ENCODE measurements at regions not wholly inside any gene's neighbourhood (a gene's known extent, or its start where the extent isn't known, plus 50 kb on each side); places are given as distances from the start of the nearest gene placed in this dataset.

DNA sequence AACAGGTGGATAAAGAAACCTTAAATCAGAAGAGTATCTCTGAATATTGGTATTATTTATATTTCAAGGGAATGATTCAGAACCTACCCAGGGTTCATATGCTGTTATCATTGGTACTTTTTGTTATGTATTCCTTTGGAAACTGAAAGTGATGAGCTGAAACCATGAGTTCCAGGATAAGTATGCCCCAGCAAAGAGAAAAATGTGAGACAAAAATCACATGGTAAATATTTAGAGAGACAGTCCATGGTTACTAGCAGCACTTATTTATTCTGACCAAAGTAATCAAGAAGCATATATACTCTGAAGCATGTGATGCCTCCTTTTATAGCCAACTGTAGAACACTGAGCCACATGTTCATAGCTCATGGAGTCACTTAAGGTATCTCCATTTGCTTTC lies 277.7 kb downstream of the ARAP2 start:
- H3K27me3 Mint-ChIP-seq (ENCODE audit: low read depth) = no peaks in the 10 kb centered on the region
- H3K4me1 ChIP-seq (ENCODE audit: insufficient read depth, low read length) = no peaks in the 10 kb centered on the region
- TF ChIP-seq, protein P1, sequence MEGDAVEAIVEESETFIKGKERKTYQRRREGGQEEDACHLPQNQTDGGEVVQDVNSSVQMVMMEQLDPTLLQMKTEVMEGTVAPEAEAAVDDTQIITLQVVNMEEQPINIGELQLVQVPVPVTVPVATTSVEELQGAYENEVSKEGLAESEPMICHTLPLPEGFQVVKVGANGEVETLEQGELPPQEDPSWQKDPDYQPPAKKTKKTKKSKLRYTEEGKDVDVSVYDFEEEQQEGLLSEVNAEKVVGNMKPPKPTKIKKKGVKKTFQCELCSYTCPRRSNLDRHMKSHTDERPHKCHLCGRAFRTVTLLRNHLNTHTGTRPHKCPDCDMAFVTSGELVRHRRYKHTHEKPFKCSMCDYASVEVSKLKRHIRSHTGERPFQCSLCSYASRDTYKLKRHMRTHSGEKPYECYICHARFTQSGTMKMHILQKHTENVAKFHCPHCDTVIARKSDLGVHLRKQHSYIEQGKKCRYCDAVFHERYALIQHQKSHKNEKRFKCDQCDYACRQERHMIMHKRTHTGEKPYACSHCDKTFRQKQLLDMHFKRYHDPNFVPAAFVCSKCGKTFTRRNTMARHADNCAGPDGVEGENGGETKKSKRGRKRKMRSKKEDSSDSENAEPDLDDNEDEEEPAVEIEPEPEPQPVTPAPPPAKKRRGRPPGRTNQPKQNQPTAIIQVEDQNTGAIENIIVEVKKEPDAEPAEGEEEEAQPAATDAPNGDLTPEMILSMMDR (conservative IDR thresholded peaks at IDR 0.05) = no peak

More for the DNA sequence above, 277.7 kb downstream of the ARAP2 start:
- no peak overlapping the region for H2BK12ac ChIP-seq (ENCODE audit: insufficient read length, low read depth, low read length)
- no peak overlapping the region for H3K18ac ChIP-seq (ENCODE audit: insufficient read length, low read depth, low read length)
- H4K20me1 ChIP-seq (ENCODE audit: control insufficient read depth, insufficient read depth, insufficient read length) = no peaks in the 10 kb centered on the region
- Mint-ChIP-seq H3K27ac (no peak overlapping the region), H3K4me1 (no peaks in the 10 kb centered on the region), H3K36me3 (ENCODE audit: insufficient read depth in 1 of 3, low read depth in 3 of 3) (no peaks in the 10 kb centered on the region), H3K4me3 (no peak overlapping the region), H3K9me3 (no peaks in the 10 kb centered on the region)
- H3T11ph ChIP-seq (ENCODE audit: low read length) = no peak overlapping the region
- no peaks in the 10 kb centered on the region for H3K27me3 ChIP-seq (ENCODE audit: insufficient read depth, low read length)
- H2BK20ac ChIP-seq (ENCODE audit: low read depth, low read length, poor library complexity, severe bottlenecking) = no peak overlapping the region
- H2AFZ ChIP-seq (ENCODE audit: low read length) = no peak overlapping the region
- H3K4ac ChIP-seq (ENCODE audit: low read depth, low read length) = no peak overlapping the region
- no peak overlapping the region for H4K8ac ChIP-seq (replicated peaks; ENCODE audit: insufficient read length, low read depth, low read length)
- no peak overlapping the region for H2AK5ac ChIP-seq (ENCODE audit: insufficient read length, low read length)
- H3K27ac ChIP-seq (ENCODE audit: insufficient read length, low read depth, low read length) = no peak overlapping the region
- H3K23ac ChIP-seq (ENCODE audit: insufficient read length, low read depth, low read length) = no peak overlapping the region
- no peaks in the 10 kb centered on the region for H3K79me1 ChIP-seq (ENCODE audit: insufficient read depth, low read depth, low read length, poor library complexity, severe bottlenecking)
- no peak overlapping the region for H2BK15ac ChIP-seq (ENCODE audit: low read depth, low read length)
- no peak overlapping the region for H2BK5ac ChIP-seq (ENCODE audit: insufficient read length, low read length)
- no peak overlapping the region for H4K91ac ChIP-seq (ENCODE audit: insufficient read length, low read depth, low read length)
- H3K9me3 ChIP-seq (ENCODE audit: control insufficient read depth, low read depth, low read length) = no peaks in the 10 kb centered on the region
- no peak overlapping the region for H3K14ac ChIP-seq (ENCODE audit: insufficient read depth, low read length)
- H3K9ac ChIP-seq (ENCODE audit: extremely low read depth, insufficient read length, low read length) = no peak overlapping the region
- H3K56ac ChIP-seq (ENCODE audit: insufficient read length, low read depth, low read length) = no peak overlapping the region
- no peaks in the 10 kb centered on the region for H3K79me2 ChIP-seq (ENCODE audit: insufficient read depth, low read length)
- H3K23me2 ChIP-seq (ENCODE audit: insufficient read length, low read depth, low read length, poor library complexity, severe bottlenecking) = no peaks in the 10 kb centered on the region
- no peak for DNase-seq
- no peak overlapping the region for H4K5ac ChIP-seq (ENCODE audit: insufficient read length, low read depth, low read length)
- H3K4me2 ChIP-seq (ENCODE audit: insufficient read depth, insufficient read length, low read length) = no peak overlapping the region
- no peak overlapping the region for H2BK120ac ChIP-seq (ENCODE audit: low read depth, low read length, poor library complexity, severe bottlenecking)

All from H9 (cell line).